ENCODE measurements at regions not wholly inside any gene's neighbourhood (a gene's known extent, or its start where the extent isn't known, plus 50 kb on each side); places are given as distances from the start of the nearest gene placed in this dataset.

- H3K56ac ChIP-seq (ENCODE audit: insufficient read length, low read depth, low read length), result no peak overlapping the region
- H3K4me1 Mint-ChIP-seq, result no peaks in the 10 kb centered on the region
- no peaks in the 10 kb centered on the region for H3K23me2 ChIP-seq (ENCODE audit: insufficient read length, low read depth, low read length, poor library complexity, severe bottlenecking)
- H2BK5ac ChIP-seq (ENCODE audit: insufficient read length, low read length), result no peak overlapping the region
- no peak overlapping the region for H2AFZ ChIP-seq (ENCODE audit: low read length)
- no peaks in the 10 kb centered on the region for H3K79me2 ChIP-seq (ENCODE audit: insufficient read depth, low read length)
- no peak overlapping the region for H3K4me3 Mint-ChIP-seq
- H2AK5ac ChIP-seq (ENCODE audit: insufficient read length, low read length), result no peak overlapping the region
- H3K27me3 ChIP-seq (ENCODE audit: insufficient read depth, low read length), result no peaks in the 10 kb centered on the region
- no peak overlapping the region for H2BK15ac ChIP-seq (ENCODE audit: low read depth, low read length)
- peaks cover 0 to 5% (median 0%) of the 10 kb centered on the region in 3 experiments; a peak in 2 of 7 replicates for H3K36me3 Mint-ChIP-seq (ENCODE audit: insufficient read depth in 1 of 3, low read depth in 3 of 3)
- H3K23ac ChIP-seq (ENCODE audit: insufficient read length, low read depth, low read length), result no peak overlapping the region
- no peaks in the 10 kb centered on the region for H3K9me3 ChIP-seq (ENCODE audit: control insufficient read depth, low read depth, low read length)
- H4K20me1 ChIP-seq (ENCODE audit: control insufficient read depth, insufficient read depth, insufficient read length), result no peaks in the 10 kb centered on the region
- H3K14ac ChIP-seq (ENCODE audit: insufficient read depth, low read length), result no peak overlapping the region
- no peak overlapping the region for H3K18ac ChIP-seq (ENCODE audit: insufficient read length, low read depth, low read length)
- no peak for DNase-seq
- no peaks in the 10 kb centered on the region; the same call in 1 of the 2 replicates for H3K4me1 ChIP-seq (ENCODE audit: insufficient read depth, low read length)
- TF ChIP-seq CTCF (conservative IDR thresholded peaks at IDR 0.05), result no peak
- no peak overlapping the region for H3K27ac ChIP-seq (ENCODE audit: insufficient read length, low read depth, low read length)
- no peak overlapping the region for H2BK20ac ChIP-seq (ENCODE audit: low read depth, low read length, poor library complexity, severe bottlenecking)
- no peak overlapping the region for H3K4me2 ChIP-seq (ENCODE audit: insufficient read depth, insufficient read length, low read length)
- peaks cover 0 to 7% of the 10 kb centered on the region in 2 experiments; a peak in 2 of 5 replicates for H3K9me3 Mint-ChIP-seq
- no peak overlapping the region for H3K4ac ChIP-seq (ENCODE audit: low read depth, low read length)
- H3K27ac Mint-ChIP-seq, result no peak overlapping the region
- H2BK12ac ChIP-seq (ENCODE audit: insufficient read length, low read depth, low read length), result no peak overlapping the region
- H3K9ac ChIP-seq (ENCODE audit: extremely low read depth, insufficient read length, low read length), result no peak overlapping the region
- no peaks in the 10 kb centered on the region for H3K79me1 ChIP-seq (ENCODE audit: insufficient read depth, low read depth, low read length, poor library complexity, severe bottlenecking)
- H2BK120ac ChIP-seq (ENCODE audit: low read depth, low read length, poor library complexity, severe bottlenecking), result no peak overlapping the region
- H4K8ac ChIP-seq (replicated peaks; ENCODE audit: insufficient read length, low read depth, low read length), result no peak overlapping the region
- H4K91ac ChIP-seq (ENCODE audit: insufficient read length, low read depth, low read length), result no peak overlapping the region
- no peaks in the 10 kb centered on the region for H3K27me3 Mint-ChIP-seq (ENCODE audit: low read depth)
- no CpG with 5 or more reads among the region's 3 CpGs for WGBS (ENCODE audit: extremely low coverage, insufficient read length, low lambda C conversion rate)
- no peak overlapping the region for H4K5ac ChIP-seq (ENCODE audit: insufficient read length, low read depth, low read length)
- H3T11ph ChIP-seq (ENCODE audit: low read length), result no peak overlapping the region
Observed at GRCh38 chr2:149877074-149877473, 289.5 kb upstream of the MMADHC start.
